PC-3 (cell line): ENCODE measurements at regions not wholly inside any gene's neighbourhood (a gene's known extent, or its start where the extent isn't known, plus 50 kb on each side); places are given as distances from the start of the nearest gene placed in this dataset.

Experiments
- ATAC-seq: fragments of 200-7000 bp; cut with Tn5 transposase; 2 replicates; pipeline ENCODE4 v1.9.1; 2020; ENCODE audit warnings: mild to moderate bottlenecking, moderate library complexity
- BruUV-seq: library from RNA; stranded (reverse); fragments of 400-500 nt; replicated peaks from 2 replicates; lab custom pipeline; 2021; lab: Mats Ljungman, UMichigan
- CTCF ChIA-PET: fragments of 300-600 bp; sonication (Branson Sonifier 250); formaldehyde crosslinking; loops from one replicate; lab custom pipeline; 2022; ENCODE audit warnings: antibody characterized with exemption; lab: Charles Lee
- POLR2A ChIA-PET: fragments of 300-600 bp; sonication (Branson Sonifier 250); formaldehyde crosslinking; loops from one replicate; lab custom pipeline; 2022; ENCODE audit warnings: antibody characterized with exemption; ENCODE audit not compliant: unreplicated experiment; lab: Charles Lee
- DNase-seq: peaks from one replicate; pipeline ENCODE4 v3.0.0-alpha.2; 2015
- H2AFZ ChIP-seq: fragments of 300-600 bp; sonication (generic); 2 replicates; pipeline ENCODE4 v1.6.0; 2016; ENCODE audit warnings: antibody characterized with exemption, low read length
- H3F3A ChIP-seq: fragments of 300-600 bp; sonication (generic); one replicate; pipeline ENCODE4 v1.6.0; 2017; ENCODE audit warnings: antibody characterized with exemption, low read length, control low read depth, mild to moderate bottlenecking; ENCODE audit not compliant: unreplicated experiment
- H3K27ac ChIP-seq: fragments of 300-600 bp; sonication (generic); 2 replicates; pipeline ENCODE4 v1.5.1; 2016; ENCODE audit warnings: mild to moderate bottlenecking, low read length
- H3K27me3 ChIP-seq: fragments of 300-600 bp; sonication (generic); 2 replicates; pipeline ENCODE4 v1.6.1; 2016; ENCODE audit warnings: low read length, mixed read lengths
- H3K36me3 ChIP-seq: fragments of 300-600 bp; sonication (generic); 2 replicates; pipeline ENCODE4 v1.6.1; 2016; ENCODE audit warnings: low read depth, mixed run types, low read length, mixed read lengths
- H3K4me1 ChIP-seq: fragments of 300-600 bp; sonication (generic); 2 replicates; pipeline ENCODE4 v1.5.1; 2016; ENCODE audit warnings: low read length; ENCODE audit not compliant: insufficient read depth
- H3K4me2 ChIP-seq: fragments of 300-600 bp; sonication (generic); 2 replicates; pipeline ENCODE4 v1.6.0; 2016; ENCODE audit warnings: low read length
- H3K4me3 ChIP-seq: fragments of 300-600 bp; sonication (generic); 2 replicates; pipeline ENCODE4 v1.5.1; 2016; ENCODE audit warnings: mild to moderate bottlenecking, low read length, mixed read lengths
- H3K79me2 ChIP-seq: fragments of 300-600 bp; sonication (generic); 2 replicates; pipeline ENCODE4 v1.6.1; 2017; ENCODE audit warnings: low read length, mixed read lengths
- H3K9ac ChIP-seq: fragments of 300-600 bp; sonication (generic); 2 replicates; pipeline ENCODE4 v1.6.0; 2016; ENCODE audit warnings: mild to moderate bottlenecking, low read length
- H3K9me2 ChIP-seq: fragments of 300-600 bp; sonication (generic); replicated peaks from 2 replicates; pipeline ENCODE4 v1.6.1; 2016; ENCODE audit warnings: mixed run types, low read length, mixed read lengths
- H3K9me3 ChIP-seq: fragments of 300-600 bp; sonication (generic); 2 replicates; pipeline ENCODE4 v1.6.1; 2016; ENCODE audit warnings: low read length, mixed read lengths
- H4K20me1 ChIP-seq: fragments of 300-600 bp; sonication (generic); 2 replicates; pipeline ENCODE4 v1.6.1; 2016; ENCODE audit warnings: low read length, mixed read lengths
- CTCF ChIP-seq: fragments of 300-600 bp; sonication (generic); conservative IDR thresholded peaks from 2 replicates; pipeline ENCODE4 v1.5.1; 2017; ENCODE audit warnings: antibody characterized with exemption, low read depth, mild to moderate bottlenecking, low read length
- EZH2 ChIP-seq: fragments of 300-600 bp; sonication (generic); IDR thresholded peaks from one replicate; pipeline ENCODE4 v1.6.1; 2017; ENCODE audit warnings: antibody characterized with exemption, mild to moderate bottlenecking, low read length; ENCODE audit not compliant: unreplicated experiment
- EZH2phosphoT487 ChIP-seq: fragments of 300-600 bp; sonication (generic); IDR thresholded peaks from 2 replicates; pipeline ENCODE4 v1.6.1; 2018; ENCODE audit warnings: mild to moderate bottlenecking, antibody characterized with exemption, low read length, borderline replicate concordance
- intact Hi-C: fragments of 100-400 bp; cut with micrococcal nuclease; formaldehyde crosslinking; loops from 2 replicates; pipeline ENCODE4 v1.9.0; 2023

GRCh38 chr3:168895419-168895818, 768.1 kb downstream of the MECOM start:
- Histone ChIP-seq H2AFZ (no peak overlapping the region), H3K4me3 (no peak overlapping the region), H3K9me2 (no peaks in the 10 kb centered on the region), H3K27me3 (no peaks in the 10 kb centered on the region), H3F3A (no peaks in the 10 kb centered on the region), H4K20me1 (no peaks in the 10 kb centered on the region), H3K4me2 (no peak overlapping the region), H3K79me2 (no peaks in the 10 kb centered on the region), H3K4me1 (no peaks in the 10 kb centered on the region), H3K9me3 (peaks cover 4% of the 10 kb centered on the region; the same call in 1 of the 2 replicates), H3K9ac (no peak overlapping the region), H3K27ac (no peak overlapping the region), H3K36me3 (no peaks in the 10 kb centered on the region)
- BruUV-seq: no TSS peak
- intact Hi-C loops: no loop called here
- TF ChIP-seq EZH2phosphoT487 (no peak), EZH2 (no peak), CTCF (no peak)
- POLR2A ChIA-PET: interaction anchor here (0.7 kb wide), 1 partner anchor 323 kb away, joined by 7 read pairs; no protein-coding TSS in a partner anchor
- CTCF ChIA-PET: no interaction called here
- DNase-seq (no peak), ATAC-seq (no peak)

GRCh38 chr3:168894214-168894613, 769.3 kb downstream of the MECOM start:
- no peaks in the 10 kb centered on the region for H3K79me2 ChIP-seq
- no TSS peak for BruUV-seq
- no peaks in the 10 kb centered on the region for H3K36me3 ChIP-seq
- TF ChIP-seq EZH2phosphoT487: no peak
- intact Hi-C loops: no loop called here
- H3K9me2 ChIP-seq: no peaks in the 10 kb centered on the region
- H3K4me1 ChIP-seq: no peaks in the 10 kb centered on the region
- ChIA-PET POLR2A (no interaction called here), CTCF (no interaction called here)
- H3F3A ChIP-seq: no peaks in the 10 kb centered on the region
- no peak overlapping the region for H3K27ac ChIP-seq
- DNase-seq (no peak), ATAC-seq (no peak)
- no peak overlapping the region for H3K9ac ChIP-seq
- no peak overlapping the region for H2AFZ ChIP-seq
- no peaks in the 10 kb centered on the region for H3K27me3 ChIP-seq
- peaks cover 4% of the 10 kb centered on the region; the same call in 1 of the 2 replicates for H3K9me3 ChIP-seq
- H4K20me1 ChIP-seq: no peaks in the 10 kb centered on the region
- no peak overlapping the region for H3K4me2 ChIP-seq
- H3K4me3 ChIP-seq: no peak overlapping the region

GRCh38 chr3:168889666-168890065, 773.8 kb downstream of the MECOM start:
- H3K9me3 ChIP-seq: no peaks in the 10 kb centered on the region
- H3K36me3 ChIP-seq: no peaks in the 10 kb centered on the region
- H2AFZ ChIP-seq: no peak overlapping the region
- DNase-seq: peak; percentile 61
- no peaks in the 10 kb centered on the region for H3K9me2 ChIP-seq
- H3K79me2 ChIP-seq: no peaks in the 10 kb centered on the region
- H3K4me3 ChIP-seq: no peak overlapping the region
- peaks cover 20% of the 10 kb centered on the region for H3K4me1 ChIP-seq
- H3K27ac ChIP-seq: no peak overlapping the region
- no peak; the same call in 1 of the 2 replicates for ATAC-seq
- H3F3A ChIP-seq: peaks cover 2% of the 10 kb centered on the region
- no TSS peak for BruUV-seq
- POLR2A ChIA-PET: no interaction called here
- CTCF ChIA-PET: interaction anchor here (2.1 kb wide), 1 partner anchor 25 kb away, joined by 10 read pairs; no protein-coding TSS in a partner anchor
- no peaks in the 10 kb centered on the region for H3K27me3 ChIP-seq
- TF ChIP-seq EZH2: no peak
- peak; percentile 67 for TF ChIP-seq CTCF
- no peak overlapping the region for H3K4me2 ChIP-seq
- H4K20me1 ChIP-seq: no peaks in the 10 kb centered on the region
- no peak overlapping the region for H3K9ac ChIP-seq
- intact Hi-C loops: loop anchor here (1.0 kb wide), 1 partner anchor 24 kb away; no protein-coding TSS in a partner anchor
